Activated T-cell treated with anti-CD3 and anti-CD28 coated beads for 24 hours (primary cell): ENCODE measurements at regions not wholly inside any gene's neighbourhood (a gene's known extent, or its start where the extent isn't known, plus 50 kb on each side); places are given as distances from the start of the nearest gene placed in this dataset.
"Not testable (repeated sequence)": the region's sequence is repeated elsewhere in the genome, so short reads cannot be mapped to it uniquely, and the experiment has no call there.

Experiments used
- DNase-seq: peaks from one replicate; pipeline ENCODE4 v3.0.0-alpha.2; 2020; ENCODE audit warnings: low read depth

DNA sequence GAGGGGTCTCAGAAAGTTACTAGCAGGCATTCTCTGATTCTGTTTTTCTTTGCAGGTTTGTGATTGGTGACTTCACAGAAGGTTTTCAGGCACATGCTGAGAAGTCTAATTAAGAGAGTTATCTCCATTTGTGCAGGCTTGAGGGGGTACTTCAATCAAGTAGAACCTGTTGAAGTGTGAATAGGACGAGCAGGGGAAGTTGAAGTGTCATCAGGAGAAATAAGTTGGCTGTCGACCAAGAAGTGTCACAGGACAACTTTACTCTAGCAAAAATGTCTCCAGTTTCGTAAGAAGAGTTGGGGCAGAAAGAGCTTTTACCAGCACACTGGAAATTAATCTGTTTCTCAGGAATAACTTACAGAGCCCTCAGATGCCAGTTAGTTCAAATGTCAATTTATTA lies 576.5 kb upstream of the SLITRK5 start:
- DNase-seq, result no peak

DNA sequence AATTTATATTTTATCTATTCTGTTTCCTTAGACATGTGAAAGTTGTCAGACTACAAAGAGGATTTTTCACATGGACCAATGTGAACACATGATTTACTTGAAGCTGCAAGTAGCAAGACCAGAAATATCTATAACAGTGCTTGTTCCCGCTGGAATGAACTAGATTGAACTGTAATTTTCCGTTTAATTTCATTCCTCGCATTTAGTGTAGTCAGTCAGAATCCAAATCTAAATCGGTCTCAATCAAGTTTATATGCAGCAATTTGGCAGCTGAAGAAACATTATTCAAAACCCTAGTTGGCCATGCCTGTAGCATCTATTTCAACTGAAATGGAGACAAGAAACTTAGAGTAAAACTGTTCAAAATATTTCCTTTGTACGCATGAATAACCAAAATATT lies 570.7 kb upstream of the SLITRK5 start:
- DNase-seq, result no peak

DNA sequence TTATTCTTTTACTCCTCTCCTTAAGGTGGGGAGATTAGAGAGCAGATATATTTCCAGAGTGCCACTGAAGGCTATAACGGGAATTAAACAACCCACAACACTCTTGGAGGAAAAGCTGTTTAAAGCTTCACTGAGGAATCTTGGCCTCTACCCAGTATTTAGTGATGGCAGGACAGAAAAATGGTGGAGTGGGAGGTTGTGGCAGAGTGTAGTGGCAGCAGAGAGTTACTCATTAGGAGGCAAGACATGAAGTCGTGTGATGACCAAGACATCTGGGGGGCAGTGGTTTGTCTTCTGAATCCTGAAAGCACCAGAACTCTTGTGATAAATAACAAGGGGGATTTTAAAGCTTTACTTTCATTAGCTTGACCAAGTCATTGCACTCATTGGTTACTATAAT lies 563.5 kb upstream of the SLITRK5 start:
- DNase-seq, result no peak

DNA sequence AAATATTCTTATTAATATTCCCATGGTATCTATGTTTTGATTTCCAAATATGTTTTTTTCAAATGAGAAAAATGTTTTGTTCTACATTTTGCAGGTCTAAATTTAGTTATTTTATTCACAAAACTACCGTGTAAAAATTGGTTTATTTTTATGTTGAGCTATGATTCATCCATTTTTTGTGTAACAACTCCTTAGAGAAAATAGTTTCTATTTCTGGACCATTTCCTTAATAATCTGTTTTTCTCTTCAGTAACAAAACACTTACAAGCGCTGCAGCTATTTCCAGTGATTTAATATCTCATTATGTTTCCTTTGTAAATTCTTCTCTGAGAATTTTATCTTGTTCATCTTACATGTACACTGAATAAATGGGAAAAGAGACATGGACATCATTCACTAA lies 550.7 kb upstream of the SLITRK5 start:
- DNase-seq, result no peak

DNA sequence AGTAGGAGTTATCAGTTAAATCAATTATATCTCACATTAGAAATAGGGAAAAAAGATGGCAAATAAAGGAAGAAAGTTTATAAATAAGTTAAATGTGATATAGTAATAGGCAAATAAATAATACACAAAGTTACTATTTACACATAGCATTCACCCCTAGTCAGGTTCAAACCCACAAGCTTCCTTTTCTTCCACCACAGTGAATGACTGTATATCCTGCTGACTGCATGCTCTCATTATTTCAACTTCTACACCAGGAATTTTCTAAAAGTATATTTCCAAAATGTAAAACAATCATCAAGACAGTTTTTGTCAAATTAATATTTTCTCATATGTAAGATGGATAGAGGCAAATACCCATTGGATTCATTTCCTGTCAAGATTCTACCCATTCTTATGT lies 548.6 kb upstream of the SLITRK5 start:
- DNase-seq, result no peak

DNA sequence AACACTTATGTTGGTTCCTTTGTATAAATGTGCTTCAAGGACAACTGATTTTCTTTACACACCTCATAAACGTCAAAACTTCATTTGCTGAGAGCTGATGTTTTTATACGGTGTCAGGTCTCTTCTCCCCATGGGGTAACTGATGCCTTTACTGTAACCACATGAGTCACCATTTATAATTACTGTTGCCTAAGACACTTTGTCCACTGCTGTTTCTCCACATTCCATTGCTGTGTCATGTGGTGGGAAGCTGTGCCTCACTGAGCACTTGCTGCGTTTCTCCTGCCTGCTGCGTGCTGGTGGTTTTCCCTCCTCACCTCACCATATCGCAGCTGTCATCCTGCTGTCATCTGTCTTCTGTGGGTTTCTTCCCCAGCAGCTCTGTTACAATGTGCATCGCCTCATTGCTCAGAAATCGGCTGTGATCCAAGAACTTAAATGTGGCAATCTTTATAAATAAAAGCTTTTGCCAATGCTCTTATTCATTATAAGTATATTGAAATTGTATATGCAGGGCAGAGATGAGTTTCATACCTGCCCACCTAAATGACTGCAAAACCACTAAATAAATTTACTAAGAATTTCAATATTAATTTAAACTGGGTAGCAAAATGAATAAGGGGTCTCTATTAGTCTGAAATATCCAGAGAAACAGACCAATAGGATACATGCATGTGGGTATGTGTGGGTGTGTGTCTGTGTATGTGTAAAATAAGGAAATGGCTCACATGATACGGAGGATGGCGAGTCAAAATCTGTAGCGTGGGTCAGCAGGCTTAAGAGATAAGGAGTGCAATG lies 547.0 kb upstream of the SLITRK5 start:
- DNase-seq, result no peak

DNA sequence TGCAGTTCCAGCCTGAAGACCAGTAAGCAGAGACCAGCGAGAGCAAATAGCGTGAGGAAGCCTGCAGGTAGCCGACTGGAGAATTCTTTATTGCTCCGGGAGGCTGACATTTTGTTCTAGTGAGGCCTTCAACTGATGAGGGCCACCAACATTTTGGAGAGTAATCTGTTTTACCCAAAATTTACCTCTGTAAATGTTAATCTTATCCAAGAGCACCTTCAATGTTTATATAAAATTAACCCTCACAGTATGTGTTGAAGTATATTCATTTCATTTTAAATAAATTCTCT lies 546.4 kb upstream of the SLITRK5 start:
- no peak for DNase-seq

DNA sequence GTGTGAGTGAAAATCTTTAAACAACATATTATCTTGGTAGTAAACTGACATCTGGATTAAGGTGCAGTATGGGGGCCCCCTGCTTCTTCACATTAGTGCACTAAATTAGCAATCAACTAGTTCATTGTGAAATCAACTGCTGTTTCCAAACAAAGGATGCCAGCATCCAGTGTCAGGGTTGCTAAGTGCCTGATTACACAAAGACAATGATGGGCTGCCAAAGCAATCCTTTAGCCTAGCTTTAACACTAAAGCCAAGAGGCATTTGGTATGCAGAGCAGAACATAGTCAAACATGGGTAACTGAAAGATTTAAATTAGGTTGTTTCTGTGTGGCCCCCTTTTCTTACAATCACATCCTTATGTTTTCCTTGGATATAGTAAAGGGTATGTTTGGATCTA lies 543.1 kb upstream of the SLITRK5 start:
- DNase-seq, result no peak

DNA sequence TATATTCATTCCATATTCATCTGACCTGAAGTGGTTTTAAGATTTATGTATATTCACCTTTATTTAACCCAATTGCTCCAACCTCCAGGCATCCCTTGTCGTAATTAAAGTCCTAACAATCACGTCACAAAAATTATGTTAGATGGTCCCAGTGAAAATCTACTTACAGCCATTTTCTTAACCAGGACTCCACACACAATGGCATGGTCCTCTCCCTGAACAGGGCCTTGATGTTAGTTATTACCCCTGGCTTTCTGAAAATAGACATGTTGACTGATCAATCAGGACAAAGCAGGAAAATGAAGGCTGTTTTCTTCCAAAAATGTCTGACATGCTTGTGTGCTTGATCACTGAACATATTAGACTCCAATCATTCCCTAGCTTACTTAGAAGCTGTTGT lies 542.7 kb upstream of the SLITRK5 start:
- no peak for DNase-seq

DNA sequence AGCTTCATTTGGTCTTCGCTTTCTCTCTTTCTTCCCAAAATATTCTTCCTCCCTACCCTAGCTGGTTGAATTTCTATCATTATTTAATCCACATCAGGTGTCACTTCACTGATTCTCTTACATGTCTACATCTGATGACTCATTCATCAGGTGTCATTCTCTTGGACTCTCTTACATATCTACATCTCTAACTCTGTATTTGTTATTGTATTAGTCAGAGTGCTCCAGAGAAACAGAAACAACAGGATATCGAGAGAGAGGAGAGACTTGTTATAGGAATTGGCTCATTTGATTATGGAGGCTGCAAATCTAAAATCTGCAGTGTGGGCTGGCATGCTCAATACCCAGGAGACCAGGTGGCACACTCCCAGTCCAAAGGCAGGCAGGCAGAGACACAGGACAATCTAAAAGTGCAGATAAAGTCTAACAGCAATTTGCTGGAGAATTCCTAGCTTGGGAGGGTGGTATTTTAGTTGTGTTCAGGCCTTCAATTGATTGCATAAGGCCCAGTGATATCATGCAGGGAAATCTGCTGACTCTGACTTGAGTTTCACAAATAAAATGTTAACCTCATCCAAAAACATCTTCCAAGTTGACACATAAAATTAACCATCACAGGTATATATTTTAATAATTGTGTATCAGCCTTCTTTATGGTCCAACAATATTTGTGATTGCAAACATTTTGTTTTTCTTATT lies 541.4 kb upstream of the SLITRK5 start:
- DNase-seq, result no peak

DNA sequence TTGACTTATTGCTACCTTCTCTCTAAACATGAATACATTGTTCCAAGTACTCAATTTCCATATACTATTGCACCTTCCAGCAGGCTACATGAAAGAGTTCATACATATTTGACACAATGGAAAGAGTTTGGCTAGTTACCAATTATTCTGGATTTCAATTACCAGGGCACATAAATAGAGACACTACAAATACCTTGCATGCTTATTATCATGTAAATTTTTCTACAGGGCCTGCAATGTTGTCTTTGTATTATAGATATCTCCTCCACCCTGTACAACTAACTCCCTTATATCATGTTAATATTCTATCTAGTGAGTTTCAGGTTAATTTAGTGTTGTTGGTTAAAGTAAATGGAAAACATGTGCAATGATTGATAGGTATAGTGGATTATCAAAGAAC lies 540.7 kb upstream of the SLITRK5 start:
- no peak for DNase-seq

DNA sequence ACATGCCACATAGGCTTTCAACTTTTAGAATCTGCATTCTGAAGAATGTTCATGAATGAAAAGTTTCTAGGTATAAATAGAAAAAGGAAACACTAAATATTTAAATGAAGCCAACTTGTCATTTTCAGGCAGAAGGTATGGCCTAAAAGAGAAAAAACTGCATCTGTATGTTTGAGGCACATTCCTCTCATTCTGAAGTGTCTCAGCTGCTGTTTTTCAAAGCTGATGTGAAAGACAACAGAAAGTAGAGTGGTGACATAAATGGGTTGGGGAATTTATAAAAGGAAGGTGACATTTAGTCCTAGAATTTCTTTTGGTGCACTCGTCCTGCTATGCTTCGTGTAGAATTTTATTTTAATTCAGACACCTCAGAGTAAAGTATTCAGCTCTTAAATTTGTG lies 539.6 kb upstream of the SLITRK5 start:
- no peak for DNase-seq

DNA sequence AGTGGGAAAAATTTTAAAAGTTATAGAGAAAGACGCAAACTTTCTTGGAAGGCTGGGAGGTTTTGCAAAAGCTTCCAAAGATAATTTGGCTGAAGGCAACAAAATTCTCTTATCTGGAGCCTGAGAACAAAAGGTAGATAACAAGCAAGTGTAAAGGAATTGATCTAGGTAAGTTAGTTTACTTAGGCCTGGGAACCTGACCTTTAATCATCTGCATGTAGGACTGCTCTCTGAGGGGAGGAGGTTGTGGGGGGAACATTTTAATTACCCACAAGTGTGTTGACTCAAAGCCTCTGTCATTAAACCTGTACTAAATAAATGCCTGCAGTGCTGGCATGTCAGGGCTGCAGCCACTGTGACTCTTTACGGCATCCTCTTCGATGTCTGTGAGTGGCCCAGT lies 532.3 kb upstream of the SLITRK5 start:
- no peak for DNase-seq

DNA sequence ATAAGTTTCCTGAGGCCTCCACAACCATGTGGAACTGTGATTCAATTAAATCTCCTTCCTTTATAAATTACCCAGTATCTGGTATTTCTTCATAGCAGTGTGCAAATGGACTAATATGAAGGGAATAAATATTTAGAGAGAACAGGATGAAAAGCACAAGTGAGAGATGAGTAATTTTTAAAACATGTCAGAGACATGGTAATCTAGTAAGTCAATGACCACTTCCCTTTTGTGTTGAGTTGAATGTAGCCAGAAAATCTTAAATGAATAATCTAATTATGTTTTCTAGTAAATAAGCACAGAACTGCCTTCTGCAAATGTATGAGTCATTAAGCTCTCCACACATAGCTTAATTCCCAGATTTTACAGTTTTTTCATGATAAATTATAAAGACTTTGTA lies 524.1 kb upstream of the SLITRK5 start:
- DNase-seq, result no peak

DNA sequence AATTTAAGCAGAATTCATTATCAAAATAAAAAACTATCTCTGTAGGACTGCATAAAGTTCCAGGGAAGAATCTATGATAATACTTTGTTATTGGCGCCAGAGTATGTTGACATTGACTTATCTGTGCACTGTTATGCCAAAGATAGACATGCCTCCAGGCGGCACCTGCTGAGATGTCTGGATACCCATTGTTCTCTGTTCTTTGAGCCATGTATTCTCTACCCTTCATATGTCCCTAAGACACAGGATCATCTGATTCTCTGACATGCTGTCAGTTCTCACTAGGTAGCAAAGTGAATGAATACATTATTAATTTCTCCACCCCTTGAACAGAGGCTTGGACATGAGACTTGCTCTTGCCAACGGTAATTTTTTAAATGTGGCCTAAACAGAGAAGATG lies 517.8 kb upstream of the SLITRK5 start:
- no peak for DNase-seq

DNA sequence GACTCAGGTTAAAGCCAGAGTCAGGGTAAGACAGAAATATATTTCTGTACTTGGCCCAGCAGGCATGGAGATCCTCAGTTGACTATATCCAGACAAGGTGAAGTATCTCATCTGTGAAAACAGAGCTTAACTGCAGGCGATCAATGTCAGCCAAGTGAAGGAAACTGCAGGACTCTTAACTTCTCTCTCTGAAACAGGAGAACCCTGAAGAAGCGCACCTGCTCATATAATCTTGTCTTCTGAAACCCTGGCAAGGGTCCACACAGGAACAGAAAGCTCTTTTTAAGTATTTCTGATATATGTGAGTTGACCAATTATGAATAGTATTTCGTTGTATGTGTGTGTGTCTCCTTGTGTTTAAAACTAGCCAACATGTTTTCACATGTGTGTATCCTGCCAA lies 504.8 kb upstream of the SLITRK5 start:
- no peak for DNase-seq

DNA sequence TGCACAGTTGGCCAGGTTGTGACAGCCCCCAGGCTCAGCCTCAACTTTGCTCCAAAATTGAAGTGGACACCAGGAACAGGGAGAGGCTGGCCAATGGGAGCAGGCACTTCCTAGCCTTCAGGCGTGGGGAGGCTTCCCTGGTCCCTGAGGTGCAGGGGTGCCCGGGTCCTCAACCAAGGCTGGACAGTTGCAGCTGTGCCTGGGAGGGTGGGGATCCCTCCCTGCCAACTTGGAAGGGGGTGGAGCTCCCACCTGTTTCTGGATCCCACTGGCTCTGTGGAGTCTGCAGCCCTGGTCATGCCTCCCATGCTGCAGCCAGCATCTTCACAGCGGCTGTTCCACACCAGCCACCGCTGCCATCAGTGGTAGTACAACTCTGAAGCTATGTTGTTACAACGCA lies 502.8 kb upstream of the SLITRK5 start:
- DNase-seq, result no peak

DNA sequence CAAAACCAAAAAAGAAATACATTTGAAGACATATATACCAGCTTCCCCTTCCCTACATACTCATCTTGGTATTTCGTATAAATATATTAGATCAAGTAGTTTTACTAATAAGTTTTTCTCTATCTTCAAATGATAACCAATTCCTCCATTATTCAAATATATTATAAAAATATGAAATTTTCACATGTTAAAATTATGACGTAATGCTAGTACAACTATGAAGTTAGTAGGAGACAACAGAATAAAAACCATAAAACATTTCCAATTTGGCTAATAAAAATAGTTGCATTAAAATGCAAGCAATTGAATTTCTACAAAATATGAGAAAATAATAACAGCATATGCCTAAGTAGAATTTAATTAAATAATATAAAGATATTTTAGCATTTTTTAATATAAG lies 501.8 kb upstream of the SLITRK5 start:
- no peak for DNase-seq

DNA sequence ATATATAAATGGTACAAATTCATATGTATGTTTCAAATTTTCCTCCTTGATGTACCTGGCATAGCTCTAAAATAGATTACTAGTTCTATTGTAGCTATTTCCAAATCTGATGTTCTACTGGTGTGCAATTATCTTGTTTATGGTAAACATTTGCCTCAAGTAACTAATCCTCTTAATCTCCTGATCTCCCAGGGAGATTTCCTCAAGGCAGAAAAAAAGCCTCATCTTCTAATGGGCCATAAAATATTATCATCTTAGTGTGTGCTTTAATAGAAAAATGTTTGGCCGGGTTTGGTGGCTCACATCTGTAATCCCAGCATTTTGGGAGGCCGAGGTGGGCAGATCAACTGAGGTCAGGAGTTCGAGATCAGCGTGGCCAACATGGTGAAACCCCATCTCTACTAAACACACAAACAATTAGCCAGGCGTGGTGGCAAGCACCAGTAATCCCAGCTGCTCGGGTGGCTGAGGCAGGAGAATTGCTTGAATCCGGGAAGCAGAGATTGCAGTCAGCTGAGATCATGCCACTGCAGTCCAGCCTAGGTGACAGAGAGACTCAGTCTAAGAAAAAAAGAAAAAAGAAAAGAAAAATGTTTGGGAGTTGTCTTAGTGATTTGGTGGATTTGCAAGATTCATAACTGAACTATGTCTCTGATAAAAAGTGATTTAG lies 498.9 kb upstream of the SLITRK5 start:
- no peak for DNase-seq

DNA sequence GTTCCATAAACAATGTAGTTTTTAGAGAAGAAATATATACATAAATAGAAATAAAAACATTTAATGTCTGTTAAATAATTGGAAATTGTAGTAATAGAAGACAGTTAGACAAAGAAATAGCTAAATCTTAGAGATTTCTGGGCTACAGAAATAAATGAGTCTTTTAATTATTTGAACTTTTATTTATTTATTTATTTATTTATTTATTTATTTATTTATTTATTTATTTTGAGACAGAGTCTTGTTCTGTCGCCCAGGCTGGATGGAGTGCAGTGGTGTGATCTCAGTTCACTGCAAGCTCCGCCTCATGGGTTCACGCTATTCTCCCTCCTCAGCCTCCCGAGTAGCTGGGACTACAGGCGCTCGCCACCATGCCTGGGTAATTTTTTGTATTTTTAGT lies 486.0 kb upstream of the SLITRK5 start:
- DNase-seq, result not testable (repeated sequence)

DNA sequence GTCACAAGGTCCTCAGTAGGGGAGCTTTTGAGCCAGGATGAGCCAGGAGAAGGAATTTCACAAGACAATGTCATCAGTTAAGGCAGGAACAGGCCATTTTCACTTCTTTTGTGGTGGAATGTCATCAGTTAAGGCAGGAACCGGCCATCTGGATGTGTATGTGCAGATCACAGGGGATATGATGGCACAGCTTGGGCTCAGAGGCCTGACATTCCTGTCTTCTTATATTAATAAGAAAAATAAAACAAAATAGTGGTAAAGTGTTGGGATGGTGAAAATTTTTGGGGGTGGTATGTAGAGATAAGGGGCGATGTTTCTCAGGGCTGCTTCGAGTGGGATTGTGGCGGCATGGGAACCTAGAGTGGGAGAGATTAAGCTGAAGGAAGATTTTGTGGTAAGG lies 484.5 kb upstream of the SLITRK5 start:
- DNase-seq, result not testable (repeated sequence)

DNA sequence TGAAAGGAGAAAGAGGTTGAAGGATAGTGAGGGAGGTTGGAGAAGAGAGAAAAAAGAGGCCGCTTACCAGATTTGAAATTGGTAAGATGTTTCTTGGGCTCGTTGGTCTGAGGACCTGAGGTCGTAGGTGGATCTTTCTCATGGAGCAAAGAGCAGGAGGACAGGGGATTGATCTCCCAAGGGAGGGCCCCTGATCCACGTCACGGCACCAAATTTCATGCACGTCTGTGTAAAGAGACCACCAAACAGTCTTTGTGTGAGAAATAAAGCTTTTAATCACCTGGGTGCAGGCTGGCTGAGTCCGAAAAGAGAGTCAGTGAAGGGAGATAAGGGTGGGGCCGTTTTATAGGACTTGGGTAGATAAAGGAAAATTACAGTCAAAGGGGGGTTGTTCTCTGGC lies 479.7 kb upstream of the SLITRK5 start:
- not testable (repeated sequence) for DNase-seq

DNA sequence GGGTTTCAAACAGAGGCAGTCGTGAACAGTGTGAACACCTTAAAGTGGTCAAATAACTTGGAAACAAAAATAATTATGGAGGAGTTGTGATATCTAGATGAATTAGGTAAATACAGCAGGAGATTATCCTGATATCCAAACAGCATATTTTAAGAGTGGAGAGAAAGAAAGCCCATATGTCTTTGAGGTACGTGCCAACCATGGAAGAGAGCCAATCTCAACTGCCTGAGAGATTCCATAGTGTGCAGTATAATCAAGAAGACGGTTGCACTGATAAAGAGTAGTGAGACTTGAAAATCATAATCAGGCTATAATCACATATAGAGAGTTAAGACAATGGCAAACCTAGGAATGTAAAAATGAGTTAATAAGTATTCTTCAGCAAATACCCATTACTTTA lies 472.8 kb upstream of the SLITRK5 start:
- no peak for DNase-seq

DNA sequence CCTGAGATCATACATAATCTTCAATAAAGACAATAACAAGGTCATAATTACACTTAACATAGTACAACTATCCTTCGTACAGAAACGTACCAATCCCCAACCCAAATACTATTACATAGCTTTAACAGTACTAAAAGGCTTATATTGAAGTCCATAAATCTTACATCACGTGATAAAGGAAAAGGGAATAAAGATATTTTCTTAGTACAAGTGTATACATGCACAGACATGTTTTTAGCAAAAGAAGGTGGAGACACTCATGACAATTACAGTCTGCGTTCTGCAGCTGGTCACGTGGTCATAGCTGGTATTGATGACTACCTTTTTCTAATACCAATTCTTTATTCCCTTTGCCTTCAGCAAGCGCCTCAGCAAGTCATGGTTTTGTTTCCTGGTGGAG lies 464.5 kb upstream of the SLITRK5 start:
- no peak for DNase-seq
